Gastrocnemius medialis (tissue), 4 donors: ENCODE measurements at regions not wholly inside any gene's neighbourhood (a gene's known extent, or its start where the extent isn't known, plus 50 kb on each side); places are given as distances from the start of the nearest gene placed in this dataset.

ENCODE experiments used
- CTCF ChIP-seq, 5 experiments: fragments of 450-650 bp in 3 of 5; fragments of 200-600 bp in 2 of 5; sonication (generic) in 2 of 5; IDR thresholded peaks in 4 of 5; conservative IDR thresholded peaks in 1 of 5; 1 replicate in 4 of 5; 2 replicates in 1 of 5; pipeline ENCODE4 v1.5.1; 2016 to 2019; ENCODE audit warnings: antibody characterized with exemption in 5 of 5, mild to moderate bottlenecking in 3 of 5, moderate library complexity in 3 of 5
- POLR2A ChIP-seq, 2 donors: fragments of 450-650 bp; IDR thresholded peaks; one replicate each; pipeline ENCODE4 v1.6.1; 2017; ENCODE audit warnings: antibody characterized with exemption in 2 of 2, mild to moderate bottlenecking in 2 of 2, moderate library complexity in 2 of 2

- TF ChIP-seq POLR2A (IDR thresholded peaks at IDR 0.05) (no peak), CTCF (IDR thresholded peaks at IDR 0.05 in 4 of 5, conservative IDR thresholded peaks at IDR 0.05 in 1 of 5) (no peak)
These were observed 352.6 kb upstream of the CRIM1 start for GRCh38 chr2:36002941-36003340.
